ENCODE measurements at regions not wholly inside any gene's neighbourhood (a gene's known extent, or its start where the extent isn't known, plus 50 kb on each side); places are given as distances from the start of the nearest gene placed in this dataset.

GRCh38 chr12:116425256-116426193, 133.7 kb upstream of the MAP1LC3B2 start:
- peaks cover 6% of the 10 kb centered on the region for H3K9me3 Mint-ChIP-seq
- no peaks in the 10 kb centered on the region for H3K36me3 Mint-ChIP-seq (ENCODE audit: insufficient read depth)
- no peak overlapping the region for H3K4me3 Mint-ChIP-seq
- no peak overlapping the region for H3K27ac Mint-ChIP-seq (ENCODE audit: low read depth)
- H3K4me1 Mint-ChIP-seq, result no peaks in the 10 kb centered on the region
- no peak for ATAC-seq (replicated peaks; ENCODE audit: extremely low read depth, poor library complexity, severe bottlenecking)
- peaks cover 11% of the 10 kb centered on the region for H3K27me3 Mint-ChIP-seq
- no peak for DNase-seq (ENCODE audit: low spot score in 2 of 2)

GRCh38 chr12:116426391-116427136, 132.6 kb upstream of the MAP1LC3B2 start:
- H3K4me1 Mint-ChIP-seq, result no peaks in the 10 kb centered on the region
- H3K9me3 Mint-ChIP-seq, result peaks cover 6% of the 10 kb centered on the region
- H3K36me3 Mint-ChIP-seq (ENCODE audit: insufficient read depth), result no peaks in the 10 kb centered on the region
- DNase-seq (ENCODE audit: low spot score in 2 of 2), result no peak
- ATAC-seq (replicated peaks; ENCODE audit: extremely low read depth, poor library complexity, severe bottlenecking), result no peak
- H3K27ac Mint-ChIP-seq (ENCODE audit: low read depth), result no peak overlapping the region
- no peak overlapping the region for H3K4me3 Mint-ChIP-seq
- H3K27me3 Mint-ChIP-seq, result peaks cover 11% of the 10 kb centered on the region

GRCh38 chr12:116427200-116427930, 131.8 kb upstream of the MAP1LC3B2 start:
- DNase-seq (ENCODE audit: low spot score in 2 of 2), result no peak
- Mint-ChIP-seq H3K9me3 (no peaks in the 10 kb centered on the region), H3K27ac (ENCODE audit: low read depth) (no peak overlapping the region), H3K4me1 (no peaks in the 10 kb centered on the region), H3K36me3 (ENCODE audit: insufficient read depth) (no peaks in the 10 kb centered on the region), H3K27me3 (peaks cover 11% of the 10 kb centered on the region), H3K4me3 (no peak overlapping the region)
- no peak for ATAC-seq (replicated peaks; ENCODE audit: extremely low read depth, poor library complexity, severe bottlenecking)

DNA sequence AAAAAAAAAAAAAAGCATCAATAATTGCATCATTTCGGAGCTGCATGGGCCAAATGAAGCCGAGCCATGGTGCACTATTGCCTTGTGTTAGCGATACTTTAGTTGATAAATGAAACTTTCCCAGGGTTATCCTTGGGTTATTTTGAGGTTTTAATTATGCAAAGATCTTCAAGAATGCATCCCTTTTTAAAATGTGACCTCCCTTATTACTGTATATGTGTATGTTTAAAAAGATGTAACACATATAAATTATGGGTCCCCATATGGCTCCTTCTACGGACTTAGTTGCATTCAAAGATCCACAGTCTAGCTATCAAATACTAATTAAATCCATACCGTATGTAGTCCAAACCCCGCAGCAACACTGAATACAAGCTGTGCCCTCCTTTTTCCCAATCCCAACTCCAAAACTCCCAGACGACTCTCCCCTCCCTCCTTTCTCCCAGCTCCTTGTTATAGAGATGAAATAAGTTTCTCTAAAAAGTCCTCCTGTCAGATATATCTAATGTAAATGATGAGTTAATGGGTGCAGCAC, 129.3 kb upstream of the MAP1LC3B2 start:
- Mint-ChIP-seq H3K4me3 (no peak overlapping the region), H3K27ac (ENCODE audit: low read depth) (no peak overlapping the region), H3K4me1 (no peaks in the 10 kb centered on the region), H3K9me3 (no peaks in the 10 kb centered on the region), H3K27me3 (peaks cover 11% of the 10 kb centered on the region), H3K36me3 (ENCODE audit: insufficient read depth) (no peaks in the 10 kb centered on the region)
- ATAC-seq (replicated peaks; ENCODE audit: extremely low read depth, poor library complexity, severe bottlenecking), result no peak
- no peak for DNase-seq (ENCODE audit: low spot score in 2 of 2)

GRCh38 chr12:116430911-116431565, 128.1 kb upstream of the MAP1LC3B2 start:
- Mint-ChIP-seq H3K9me3 (no peaks in the 10 kb centered on the region), H3K36me3 (ENCODE audit: insufficient read depth) (no peaks in the 10 kb centered on the region), H3K27ac (ENCODE audit: low read depth) (no peak overlapping the region), H3K4me1 (no peaks in the 10 kb centered on the region), H3K27me3 (peaks cover 6% of the 10 kb centered on the region), H3K4me3 (no peak overlapping the region)
- DNase-seq (ENCODE audit: low spot score in 2 of 2) (no peak), ATAC-seq (replicated peaks; ENCODE audit: extremely low read depth, poor library complexity, severe bottlenecking) (no peak)

DNA sequence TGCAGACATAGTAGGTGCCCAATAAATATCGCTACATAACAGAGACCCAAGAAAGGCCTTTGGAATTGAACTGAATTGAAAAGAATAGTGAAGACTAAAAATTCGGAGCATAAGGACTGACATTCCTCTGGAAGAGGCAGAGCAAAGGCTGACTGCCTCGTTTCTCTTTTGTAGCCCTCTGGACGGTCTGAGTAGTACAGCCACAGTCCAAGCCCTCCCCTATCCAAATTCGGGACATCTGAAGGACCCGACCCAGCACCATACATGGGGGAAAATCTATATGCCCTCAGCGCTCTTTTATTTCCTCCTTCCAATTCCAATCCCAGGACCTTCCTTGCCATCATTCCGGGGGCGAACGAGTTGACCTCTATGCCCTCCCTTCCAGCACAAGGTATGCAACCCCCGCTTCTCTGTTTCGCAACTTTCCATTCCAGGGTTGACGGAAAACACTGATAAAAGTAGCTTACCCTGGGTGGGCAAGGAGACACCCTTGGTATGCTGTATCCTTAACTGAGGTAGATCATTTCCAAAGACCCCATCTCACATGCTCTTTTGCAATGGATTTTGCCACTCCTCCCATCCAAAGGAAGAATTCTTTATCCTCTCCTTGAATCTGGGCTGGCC, 127.4 kb upstream of the MAP1LC3B2 start:
- peaks cover 7% of the 10 kb centered on the region for H3K27me3 Mint-ChIP-seq
- no peaks in the 10 kb centered on the region for H3K4me1 Mint-ChIP-seq
- H3K9me3 Mint-ChIP-seq, result no peaks in the 10 kb centered on the region
- ATAC-seq (replicated peaks; ENCODE audit: extremely low read depth, poor library complexity, severe bottlenecking), result no peak
- no peak overlapping the region for H3K27ac Mint-ChIP-seq (ENCODE audit: low read depth)
- no peaks in the 10 kb centered on the region for H3K36me3 Mint-ChIP-seq (ENCODE audit: insufficient read depth)
- no peak for DNase-seq (ENCODE audit: low spot score in 2 of 2)
- H3K4me3 Mint-ChIP-seq, result no peak overlapping the region

DNA sequence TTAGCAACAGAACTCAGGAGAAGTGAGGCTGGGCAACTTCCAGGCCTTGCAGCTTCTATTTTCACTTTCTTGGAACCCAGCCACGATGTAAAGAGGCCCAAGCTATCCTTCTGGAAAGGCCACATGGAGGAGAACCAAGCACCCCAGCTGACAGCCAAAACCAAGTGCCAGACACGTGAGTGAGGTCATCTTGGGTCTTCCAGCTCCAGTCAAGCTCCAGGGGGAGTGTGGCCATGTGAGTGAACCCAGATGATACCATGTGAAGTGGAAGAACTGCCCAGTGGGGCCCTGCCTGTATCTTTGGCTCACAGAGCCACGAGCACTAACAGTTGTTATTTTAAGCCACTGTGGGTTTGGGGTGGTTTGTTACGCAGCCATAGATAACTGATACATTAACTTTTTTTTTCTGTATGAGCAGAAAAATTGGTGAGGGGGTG, 126.8 kb upstream of the MAP1LC3B2 start:
- Mint-ChIP-seq H3K4me3 (no peak overlapping the region), H3K27ac (ENCODE audit: low read depth) (no peak overlapping the region), H3K27me3 (peaks cover 12% of the 10 kb centered on the region), H3K9me3 (no peaks in the 10 kb centered on the region), H3K4me1 (no peaks in the 10 kb centered on the region), H3K36me3 (ENCODE audit: insufficient read depth) (no peaks in the 10 kb centered on the region)
- DNase-seq (ENCODE audit: low spot score in 2 of 2) (no peak), ATAC-seq (replicated peaks; ENCODE audit: extremely low read depth, poor library complexity, severe bottlenecking) (no peak)

GRCh38 chr12:116433249-116433648, 125.9 kb upstream of the MAP1LC3B2 start:
- H3K36me3 Mint-ChIP-seq (ENCODE audit: insufficient read depth), result no peaks in the 10 kb centered on the region
- no peaks in the 10 kb centered on the region for H3K9me3 Mint-ChIP-seq
- no peak for DNase-seq (ENCODE audit: low spot score in 2 of 2)
- no peak for ATAC-seq (replicated peaks; ENCODE audit: extremely low read depth, poor library complexity, severe bottlenecking)
- H3K27me3 Mint-ChIP-seq, result peaks cover 18% of the 10 kb centered on the region
- H3K4me3 Mint-ChIP-seq, result no peak overlapping the region
- H3K27ac Mint-ChIP-seq (ENCODE audit: low read depth), result no peak overlapping the region
- no peaks in the 10 kb centered on the region for H3K4me1 Mint-ChIP-seq

- no peak for ATAC-seq (replicated peaks; ENCODE audit: extremely low read depth, poor library complexity, severe bottlenecking)
- peaks cover 19% of the 10 kb centered on the region for H3K27me3 Mint-ChIP-seq
Measured at GRCh38 chr12:116434155-116435011, 124.8 kb upstream of the MAP1LC3B2 start.

GRCh38 chr12:116435984-116436383, 123.2 kb upstream of the MAP1LC3B2 start:
- Mint-ChIP-seq H3K36me3 (ENCODE audit: insufficient read depth) (no peaks in the 10 kb centered on the region), H3K4me3 (no peak overlapping the region), H3K27me3 (peaks cover 19% of the 10 kb centered on the region), H3K27ac (ENCODE audit: low read depth) (no peak overlapping the region), H3K4me1 (no peaks in the 10 kb centered on the region), H3K9me3 (no peaks in the 10 kb centered on the region)
- ATAC-seq (replicated peaks; ENCODE audit: extremely low read depth, poor library complexity, severe bottlenecking), result no peak
- DNase-seq (ENCODE audit: low spot score in 2 of 2), result no peak

More at GRCh38 chr12:116434155-116435011, 124.8 kb upstream of the MAP1LC3B2 start:
- Mint-ChIP-seq H3K4me1 (no peaks in the 10 kb centered on the region), H3K4me3 (no peak overlapping the region), H3K36me3 (ENCODE audit: insufficient read depth) (no peaks in the 10 kb centered on the region), H3K27ac (ENCODE audit: low read depth) (no peak overlapping the region), H3K9me3 (no peaks in the 10 kb centered on the region)
- DNase-seq (ENCODE audit: low spot score in 2 of 2), result no peak

All from central memory CD8-positive, alpha-beta T cell (primary cell).